Right atrium auricular region (tissue), 2 donors: ENCODE measurements at regions not wholly inside any gene's neighbourhood (a gene's known extent, or its start where the extent isn't known, plus 50 kb on each side); places are given as distances from the start of the nearest gene placed in this dataset.

Experiments used
- DNase-seq: peaks from one replicate; pipeline ENCODE4 v3.0.0-alpha.2; 2019; ENCODE audit warnings: low spot score
- H3K27ac ChIP-seq, 2 donors: fragments of 200-600 bp; sonication (generic); 1 replicate in 1 of 2; 2 replicates in 1 of 2; pipeline ENCODE4 v1.5.1; 2016 to 2019
- H3K27me3 ChIP-seq, 2 donors: fragments of 200-600 bp; sonication (generic); one replicate each; pipeline versions ENCODE4 v1.5.1 to v1.6.0; 2017 to 2019
- H3K36me3 ChIP-seq: fragments of 200-600 bp; sonication (generic); one replicate; pipeline ENCODE4 v1.5.1; 2016
- H3K4me1 ChIP-seq, 2 donors: fragments of 200-600 bp; sonication (generic); one replicate each; pipeline versions ENCODE4 v1.5.1 to v1.6.0; 2017 to 2019
- H3K4me3 ChIP-seq, 2 donors: fragments of 200-600 bp; sonication (generic); 1 replicate in 1 of 2; 2 replicates in 1 of 2; pipeline ENCODE4 v1.5.1; 2017 to 2019; ENCODE audit warnings: mild to moderate bottlenecking in 1 of 2, moderate library complexity in 1 of 2
- H3K9me3 ChIP-seq, 2 donors: fragments of 200-600 bp; sonication (generic); one replicate each; pipeline ENCODE4 v1.5.1; 2019
- TF ChIP-seq, protein P1 (sequence below), 2 donors: fragments of 200-600 bp; sonication (generic); IDR thresholded peaks; one replicate each; pipeline ENCODE4 v1.5.1; 2019; ENCODE audit warnings: antibody characterized with exemption in 2 of 2

GRCh38 chr10:111479966-111480365 is 403.1 kb downstream of the ADRA2A start:
- no peaks in the 10 kb centered on the region for H3K27me3 ChIP-seq
- H3K4me3 ChIP-seq: no peak overlapping the region
- no peaks in the 10 kb centered on the region for H3K4me1 ChIP-seq
- H3K9me3 ChIP-seq: no peaks in the 10 kb centered on the region
- no peak for DNase-seq
- H3K36me3 ChIP-seq: no peaks in the 10 kb centered on the region
- TF ChIP-seq, protein P1, sequence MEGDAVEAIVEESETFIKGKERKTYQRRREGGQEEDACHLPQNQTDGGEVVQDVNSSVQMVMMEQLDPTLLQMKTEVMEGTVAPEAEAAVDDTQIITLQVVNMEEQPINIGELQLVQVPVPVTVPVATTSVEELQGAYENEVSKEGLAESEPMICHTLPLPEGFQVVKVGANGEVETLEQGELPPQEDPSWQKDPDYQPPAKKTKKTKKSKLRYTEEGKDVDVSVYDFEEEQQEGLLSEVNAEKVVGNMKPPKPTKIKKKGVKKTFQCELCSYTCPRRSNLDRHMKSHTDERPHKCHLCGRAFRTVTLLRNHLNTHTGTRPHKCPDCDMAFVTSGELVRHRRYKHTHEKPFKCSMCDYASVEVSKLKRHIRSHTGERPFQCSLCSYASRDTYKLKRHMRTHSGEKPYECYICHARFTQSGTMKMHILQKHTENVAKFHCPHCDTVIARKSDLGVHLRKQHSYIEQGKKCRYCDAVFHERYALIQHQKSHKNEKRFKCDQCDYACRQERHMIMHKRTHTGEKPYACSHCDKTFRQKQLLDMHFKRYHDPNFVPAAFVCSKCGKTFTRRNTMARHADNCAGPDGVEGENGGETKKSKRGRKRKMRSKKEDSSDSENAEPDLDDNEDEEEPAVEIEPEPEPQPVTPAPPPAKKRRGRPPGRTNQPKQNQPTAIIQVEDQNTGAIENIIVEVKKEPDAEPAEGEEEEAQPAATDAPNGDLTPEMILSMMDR (IDR thresholded peaks at IDR 0.05): no peak
- H3K27ac ChIP-seq: no peak overlapping the region

GRCh38 chr10:111481261-111481826 is 404.5 kb downstream of the ADRA2A start:
- Histone ChIP-seq H3K27ac (no peak overlapping the region), H3K36me3 (no peaks in the 10 kb centered on the region), H3K27me3 (no peaks in the 10 kb centered on the region), H3K4me1 (no peaks in the 10 kb centered on the region), H3K9me3 (no peaks in the 10 kb centered on the region), H3K4me3 (no peak overlapping the region)
- TF ChIP-seq, protein P1 (IDR thresholded peaks at IDR 0.05): no peak
- DNase-seq: no peak

DNA sequence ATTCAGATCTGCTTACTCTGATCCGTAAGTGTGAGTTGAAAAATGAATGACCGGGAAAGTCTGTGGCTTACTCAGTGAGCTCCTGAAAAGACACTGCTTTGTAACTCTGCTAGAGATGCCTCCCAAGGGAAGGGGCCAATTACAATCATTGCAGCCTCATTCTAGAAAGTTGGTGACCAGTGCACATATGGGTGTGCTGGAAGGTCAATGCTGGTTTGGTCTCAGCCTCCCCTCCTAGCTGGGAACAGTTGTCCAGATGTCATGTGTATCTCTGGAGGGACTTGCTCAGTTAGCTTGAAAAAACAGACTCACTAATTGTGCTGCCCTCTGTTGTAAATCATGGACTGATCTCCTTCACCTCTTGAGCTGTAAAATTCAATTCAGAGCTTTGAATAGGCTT is 405.0 kb downstream of the ADRA2A start:
- no peaks in the 10 kb centered on the region for H3K9me3 ChIP-seq
- H3K4me3 ChIP-seq: no peak overlapping the region
- no peaks in the 10 kb centered on the region for H3K4me1 ChIP-seq
- H3K27me3 ChIP-seq: no peaks in the 10 kb centered on the region
- TF ChIP-seq, protein P1 (IDR thresholded peaks at IDR 0.05): no peak
- no peak overlapping the region for H3K27ac ChIP-seq
- DNase-seq: no peak
- H3K36me3 ChIP-seq: no peaks in the 10 kb centered on the region

GRCh38 chr10:111482621-111483216 is 405.9 kb downstream of the ADRA2A start:
- H3K4me3 ChIP-seq: no peak overlapping the region
- DNase-seq: no peak
- no peaks in the 10 kb centered on the region for H3K27me3 ChIP-seq
- H3K4me1 ChIP-seq: no peaks in the 10 kb centered on the region
- H3K27ac ChIP-seq: no peak overlapping the region
- H3K36me3 ChIP-seq: no peaks in the 10 kb centered on the region
- TF ChIP-seq, protein P1 (IDR thresholded peaks at IDR 0.05): no peak
- no peaks in the 10 kb centered on the region for H3K9me3 ChIP-seq

- Histone ChIP-seq H3K27me3 (no peaks in the 10 kb centered on the region), H3K4me1 (no peaks in the 10 kb centered on the region), H3K27ac (no peak overlapping the region), H3K4me3 (no peak overlapping the region), H3K9me3 (peaks cover 0 to 24% of the 10 kb centered on the region in 2 donors), H3K36me3 (no peaks in the 10 kb centered on the region)
- DNase-seq: no peak
- TF ChIP-seq, protein P1 (IDR thresholded peaks at IDR 0.05): no peak
Measured at GRCh38 chr10:111485767-111486166, 408.9 kb downstream of the ADRA2A start.

GRCh38 chr10:111486346-111486745 is 409.5 kb downstream of the ADRA2A start:
- Histone ChIP-seq H3K9me3 (peaks cover 0 to 30% of the 10 kb centered on the region in 2 donors), H3K4me1 (no peaks in the 10 kb centered on the region), H3K36me3 (no peaks in the 10 kb centered on the region), H3K27me3 (no peaks in the 10 kb centered on the region), H3K4me3 (no peak overlapping the region), H3K27ac (no peak overlapping the region)
- DNase-seq: no peak
- TF ChIP-seq, protein P1 (IDR thresholded peaks at IDR 0.05): no peak
